ENCODE measurements at regions not wholly inside any gene's neighbourhood (a gene's known extent, or its start where the extent isn't known, plus 50 kb on each side); places are given as distances from the start of the nearest gene placed in this dataset.

DNA sequence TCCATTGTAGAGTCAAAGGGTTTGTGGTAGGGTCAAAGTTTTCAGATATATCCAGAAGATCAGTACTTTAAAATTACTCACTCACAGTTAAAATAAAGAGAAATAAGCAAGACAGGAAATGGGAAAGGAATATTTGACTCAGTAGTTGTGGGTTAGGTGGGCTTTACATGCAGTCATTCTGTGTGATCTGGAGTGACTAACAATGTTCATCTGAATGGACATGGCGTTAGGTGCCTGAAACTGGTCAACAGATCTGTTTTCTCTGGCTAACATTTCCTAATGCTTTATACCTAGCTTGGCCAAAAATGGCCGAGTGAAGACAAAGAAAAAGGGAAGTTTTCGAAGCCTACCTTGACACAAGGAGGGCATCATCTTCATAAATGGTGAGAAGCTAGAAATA, 133.4 kb upstream of the SATB1 start:
- Histone ChIP-seq H3K9me3 (ENCODE audit: control insufficient read depth, insufficient read depth, low read depth, low read length) (no peaks in the 10 kb centered on the region), H3K4me1 (ENCODE audit: control insufficient read depth, insufficient read depth, low read length) (no peaks in the 10 kb centered on the region), H3K27ac (ENCODE audit: extremely low read depth, low read depth, low read length) (no peak overlapping the region), H3K4me3 (ENCODE audit: low read depth, low read length) (no peak overlapping the region), H3K36me3 (ENCODE audit: control insufficient read depth in 2 of 2, insufficient read depth in 1 of 2, low read length in 2 of 2) (no peaks in the 10 kb centered on the region)
- ChIA-PET CTCF (interaction anchor here (0.6 to 2.3 kb wide), 8 partner anchors 11 to 430 kb away, joined by 3 to 28 read pairs (median 8); no protein-coding TSS in a partner anchor), POLR2A (interaction anchor here (0.6 kb wide), 1 partner anchor 1699 kb away, joined by 3 read pairs; no protein-coding TSS in a partner anchor)
- TF ChIP-seq ZXDB (tag by site-specific recombination; IDR thresholded peaks at IDR 0.05) (no peak), ZNF629 (tag by site-specific recombination; IDR thresholded peaks at IDR 0.05) (no peak), GLI2 (tag by site-specific recombination; IDR thresholded peaks at IDR 0.05; ENCODE audit: borderline replicate concordance, low read depth) (no peak), ZNF302 (tag by site-specific recombination; IDR thresholded peaks at IDR 0.05; ENCODE audit: low read depth) (no peak), ZFHX2 (tag by site-specific recombination; conservative IDR thresholded peaks at IDR 0.05) (no peak), ZNF391 (tag by site-specific recombination; IDR thresholded peaks at IDR 0.05; ENCODE audit: borderline replicate concordance, low read depth) (no peak), ZNF175 (tag by site-specific recombination; IDR thresholded peaks at IDR 0.05) (no peak), ZFP41 (tag by site-specific recombination; IDR thresholded peaks at IDR 0.05; ENCODE audit: borderline replicate concordance) (no peak), ZNF394 (tag by site-specific recombination; IDR thresholded peaks at IDR 0.05; ENCODE audit: borderline replicate concordance) (no peak), ZNF366 (tag by site-specific recombination; conservative IDR thresholded peaks at IDR 0.05) (no peak)

DNA sequence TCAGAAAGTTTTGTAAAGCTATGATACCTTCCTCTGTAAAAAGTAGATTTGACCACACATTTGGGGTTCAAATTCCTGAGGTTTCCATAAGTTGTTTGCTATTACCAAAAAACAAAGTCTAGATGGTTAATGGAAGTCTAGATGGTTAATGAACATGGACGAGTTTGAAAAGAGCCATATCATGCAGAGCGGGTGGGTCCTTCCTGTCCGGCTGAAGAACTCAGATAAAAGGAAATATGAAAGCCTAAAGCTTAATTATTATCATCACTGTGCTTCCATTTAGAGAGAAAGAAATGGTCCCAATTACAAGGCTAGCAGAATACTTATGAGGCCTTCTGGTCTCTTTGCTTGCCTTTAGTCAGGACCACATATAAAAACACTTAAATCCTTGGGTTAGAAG, 132.1 kb upstream of the SATB1 start:
- H3K36me3 ChIP-seq (ENCODE audit: control insufficient read depth in 2 of 2, insufficient read depth in 1 of 2, low read length in 2 of 2): no peaks in the 10 kb centered on the region
- ChIA-PET POLR2A (no interaction called here), CTCF (no interaction called here)
- H3K9me3 ChIP-seq (ENCODE audit: control insufficient read depth, insufficient read depth, low read depth, low read length): no peaks in the 10 kb centered on the region
- no peak overlapping the region for H3K27ac ChIP-seq (ENCODE audit: extremely low read depth, low read depth, low read length)
- no peak for TF ChIP-seq KLF17 (tag by site-specific recombination; IDR thresholded peaks at IDR 0.05)
- no peak for TF ChIP-seq OSR2 (tag by site-specific recombination; IDR thresholded peaks at IDR 0.05)
- TF ChIP-seq PRDM1 (tag by site-specific recombination; IDR thresholded peaks at IDR 0.05): no peak
- TF ChIP-seq ZNF114 (tag by site-specific recombination; IDR thresholded peaks at IDR 0.05): no peak
- TF ChIP-seq, protein P1, sequence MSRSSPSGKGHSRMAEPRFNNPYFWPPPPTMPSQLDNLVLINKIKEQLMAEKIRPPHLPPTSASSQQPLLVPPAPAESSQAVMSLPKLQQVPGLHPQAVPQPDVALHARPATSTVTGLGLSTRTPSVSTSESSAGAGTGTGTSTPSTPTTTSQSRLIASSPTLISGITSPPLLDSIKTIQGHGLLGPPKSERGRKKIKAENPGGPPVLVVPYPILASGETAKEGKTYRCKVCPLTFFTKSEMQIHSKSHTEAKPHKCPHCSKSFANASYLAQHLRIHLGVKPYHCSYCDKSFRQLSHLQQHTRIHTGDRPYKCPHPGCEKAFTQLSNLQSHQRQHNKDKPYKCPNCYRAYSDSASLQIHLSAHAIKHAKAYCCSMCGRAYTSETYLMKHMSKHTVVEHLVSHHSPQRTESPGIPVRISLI (tag by site-specific recombination; IDR thresholded peaks at IDR 0.05): no peak
- TF ChIP-seq ZNF529 (tag by site-specific recombination; IDR thresholded peaks at IDR 0.05; ENCODE audit: insufficient replicate concordance): no peak
- no peak for TF ChIP-seq ZNF621 (tag by site-specific recombination; IDR thresholded peaks at IDR 0.05)
- no peak for TF ChIP-seq ZNF184 (tag by site-specific recombination; IDR thresholded peaks at IDR 0.05)
- TF ChIP-seq ZSCAN30 (tag by site-specific recombination; IDR thresholded peaks at IDR 0.05): no peak
- H3K4me3 ChIP-seq (ENCODE audit: low read depth, low read length): no peak overlapping the region
- H3K4me1 ChIP-seq (ENCODE audit: control insufficient read depth, insufficient read depth, low read length): no peaks in the 10 kb centered on the region

DNA sequence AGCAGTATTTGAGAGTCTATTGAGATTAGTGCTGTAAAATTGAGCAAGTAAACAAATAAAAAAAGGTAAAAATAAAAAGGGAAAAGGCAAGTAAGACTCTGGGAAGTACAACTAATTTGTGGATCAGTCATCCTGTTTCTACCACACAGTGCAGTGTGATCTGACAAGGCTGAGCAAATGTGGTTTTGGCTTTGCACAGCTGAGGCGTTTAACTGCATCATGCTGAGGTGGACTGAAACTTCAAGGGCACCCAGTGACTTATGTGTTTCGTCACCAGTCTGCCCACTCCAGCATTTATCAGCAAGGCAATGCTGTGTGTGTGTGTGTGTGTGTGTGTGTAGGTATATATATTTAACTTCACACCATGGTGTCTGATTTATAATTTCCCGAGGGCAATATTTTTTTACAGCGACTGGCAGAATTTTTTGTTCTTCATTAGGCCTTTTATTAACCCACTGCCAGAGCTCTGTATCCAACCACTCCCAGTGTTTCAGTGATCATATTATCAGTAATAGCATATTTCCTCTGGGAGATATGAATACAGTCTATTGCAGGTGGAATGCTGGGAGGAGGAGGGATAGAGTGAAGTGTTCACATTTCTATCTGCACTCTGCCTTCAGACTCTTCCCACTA, 131.5 kb upstream of the SATB1 start:
- ChIA-PET POLR2A (no interaction called here), CTCF (interaction anchor here (1.0 kb wide), 1 partner anchor 203 kb away, joined by 3 read pairs; no protein-coding TSS in a partner anchor)
- no peak overlapping the region for H3K4me3 ChIP-seq (ENCODE audit: low read depth, low read length)
- H3K36me3 ChIP-seq (ENCODE audit: control insufficient read depth in 2 of 2, insufficient read depth in 1 of 2, low read length in 2 of 2): no peaks in the 10 kb centered on the region
- H3K4me1 ChIP-seq (ENCODE audit: control insufficient read depth, insufficient read depth, low read length): no peaks in the 10 kb centered on the region
- H3K27ac ChIP-seq (ENCODE audit: extremely low read depth, low read depth, low read length): no peak overlapping the region
- H3K9me3 ChIP-seq (ENCODE audit: control insufficient read depth, insufficient read depth, low read depth, low read length): no peaks in the 10 kb centered on the region
- no peak for TF ChIP-seq KLF17 (tag by site-specific recombination; IDR thresholded peaks at IDR 0.05)
- TF ChIP-seq, protein P2, sequence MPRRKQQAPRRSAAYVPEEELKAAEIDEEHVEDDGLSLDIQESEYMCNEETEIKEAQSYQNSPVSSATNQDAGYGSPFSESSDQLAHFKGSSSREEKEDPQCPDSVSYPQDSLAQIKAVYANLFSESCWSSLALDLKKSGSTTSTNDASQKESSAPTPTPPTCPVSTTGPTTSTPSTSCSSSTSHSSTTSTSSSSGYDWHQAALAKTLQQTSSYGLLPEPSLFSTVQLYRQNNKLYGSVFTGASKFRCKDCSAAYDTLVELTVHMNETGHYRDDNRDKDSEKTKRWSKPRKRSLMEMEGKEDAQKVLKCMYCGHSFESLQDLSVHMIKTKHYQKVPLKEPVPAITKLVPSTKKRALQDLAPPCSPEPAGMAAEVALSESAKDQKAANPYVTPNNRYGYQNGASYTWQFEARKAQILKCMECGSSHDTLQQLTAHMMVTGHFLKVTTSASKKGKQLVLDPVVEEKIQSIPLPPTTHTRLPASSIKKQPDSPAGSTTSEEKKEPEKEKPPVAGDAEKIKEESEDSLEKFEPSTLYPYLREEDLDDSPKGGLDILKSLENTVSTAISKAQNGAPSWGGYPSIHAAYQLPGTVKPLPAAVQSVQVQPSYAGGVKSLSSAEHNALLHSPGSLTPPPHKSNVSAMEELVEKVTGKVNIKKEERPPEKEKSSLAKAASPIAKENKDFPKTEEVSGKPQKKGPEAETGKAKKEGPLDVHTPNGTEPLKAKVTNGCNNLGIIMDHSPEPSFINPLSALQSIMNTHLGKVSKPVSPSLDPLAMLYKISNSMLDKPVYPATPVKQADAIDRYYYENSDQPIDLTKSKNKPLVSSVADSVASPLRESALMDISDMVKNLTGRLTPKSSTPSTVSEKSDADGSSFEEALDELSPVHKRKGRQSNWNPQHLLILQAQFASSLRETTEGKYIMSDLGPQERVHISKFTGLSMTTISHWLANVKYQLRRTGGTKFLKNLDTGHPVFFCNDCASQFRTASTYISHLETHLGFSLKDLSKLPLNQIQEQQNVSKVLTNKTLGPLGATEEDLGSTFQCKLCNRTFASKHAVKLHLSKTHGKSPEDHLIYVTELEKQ (tag by site-specific recombination; IDR thresholded peaks at IDR 0.05; ENCODE audit: borderline replicate concordance): no peak
- TF ChIP-seq ZNF488 (tag by site-specific recombination; IDR thresholded peaks at IDR 0.05): no peak
- no peak for TF ChIP-seq ZNF776 (tag by site-specific recombination; IDR thresholded peaks at IDR 0.05; ENCODE audit: borderline replicate concordance)
- TF ChIP-seq ZNF214 (tag by site-specific recombination; IDR thresholded peaks at IDR 0.05; ENCODE audit: borderline replicate concordance): no peak
- TF ChIP-seq MEIS1 (CRISPR knock-in tag; IDR thresholded peaks at IDR 0.05; ENCODE audit: borderline replicate concordance): no peak
- TF ChIP-seq ZNF514 (tag by site-specific recombination; IDR thresholded peaks at IDR 0.05): no peak

Measured in HEK293 (cell line).